PC-3 (cell line): ENCODE measurements at regions not wholly inside any gene's neighbourhood (a gene's known extent, or its start where the extent isn't known, plus 50 kb on each side); places are given as distances from the start of the nearest gene placed in this dataset.

Experiments used
- ATAC-seq: fragments of 200-7000 bp; cut with Tn5 transposase; 2 replicates; pipeline ENCODE4 v1.9.1; 2020; ENCODE audit warnings: mild to moderate bottlenecking, moderate library complexity
- BruUV-seq: library from RNA; stranded (reverse); fragments of 400-500 nt; replicated peaks from 2 replicates; lab custom pipeline; 2021; lab: Mats Ljungman, UMichigan
- CTCF ChIA-PET: fragments of 300-600 bp; sonication (Branson Sonifier 250); formaldehyde crosslinking; loops from one replicate; lab custom pipeline; 2022; ENCODE audit warnings: antibody characterized with exemption; lab: Charles Lee
- POLR2A ChIA-PET: fragments of 300-600 bp; sonication (Branson Sonifier 250); formaldehyde crosslinking; loops from one replicate; lab custom pipeline; 2022; ENCODE audit warnings: antibody characterized with exemption; ENCODE audit not compliant: unreplicated experiment; lab: Charles Lee
- DNase-seq: peaks from one replicate; pipeline ENCODE4 v3.0.0-alpha.2; 2015
- H2AFZ ChIP-seq: fragments of 300-600 bp; sonication (generic); 2 replicates; pipeline ENCODE4 v1.6.0; 2016; ENCODE audit warnings: antibody characterized with exemption, low read length
- H3F3A ChIP-seq: fragments of 300-600 bp; sonication (generic); one replicate; pipeline ENCODE4 v1.6.0; 2017; ENCODE audit warnings: antibody characterized with exemption, low read length, control low read depth, mild to moderate bottlenecking; ENCODE audit not compliant: unreplicated experiment
- H3K27ac ChIP-seq: fragments of 300-600 bp; sonication (generic); 2 replicates; pipeline ENCODE4 v1.5.1; 2016; ENCODE audit warnings: mild to moderate bottlenecking, low read length
- H3K27me3 ChIP-seq: fragments of 300-600 bp; sonication (generic); 2 replicates; pipeline ENCODE4 v1.6.1; 2016; ENCODE audit warnings: low read length, mixed read lengths
- H3K36me3 ChIP-seq: fragments of 300-600 bp; sonication (generic); 2 replicates; pipeline ENCODE4 v1.6.1; 2016; ENCODE audit warnings: low read depth, mixed run types, low read length, mixed read lengths
- H3K4me1 ChIP-seq: fragments of 300-600 bp; sonication (generic); 2 replicates; pipeline ENCODE4 v1.5.1; 2016; ENCODE audit warnings: low read length; ENCODE audit not compliant: insufficient read depth
- H3K4me2 ChIP-seq: fragments of 300-600 bp; sonication (generic); 2 replicates; pipeline ENCODE4 v1.6.0; 2016; ENCODE audit warnings: low read length
- H3K4me3 ChIP-seq: fragments of 300-600 bp; sonication (generic); 2 replicates; pipeline ENCODE4 v1.5.1; 2016; ENCODE audit warnings: mild to moderate bottlenecking, low read length, mixed read lengths
- H3K79me2 ChIP-seq: fragments of 300-600 bp; sonication (generic); 2 replicates; pipeline ENCODE4 v1.6.1; 2017; ENCODE audit warnings: low read length, mixed read lengths
- H3K9ac ChIP-seq: fragments of 300-600 bp; sonication (generic); 2 replicates; pipeline ENCODE4 v1.6.0; 2016; ENCODE audit warnings: mild to moderate bottlenecking, low read length
- H3K9me2 ChIP-seq: fragments of 300-600 bp; sonication (generic); replicated peaks from 2 replicates; pipeline ENCODE4 v1.6.1; 2016; ENCODE audit warnings: mixed run types, low read length, mixed read lengths
- H3K9me3 ChIP-seq: fragments of 300-600 bp; sonication (generic); 2 replicates; pipeline ENCODE4 v1.6.1; 2016; ENCODE audit warnings: low read length, mixed read lengths
- H4K20me1 ChIP-seq: fragments of 300-600 bp; sonication (generic); 2 replicates; pipeline ENCODE4 v1.6.1; 2016; ENCODE audit warnings: low read length, mixed read lengths
- EZH2 ChIP-seq: fragments of 300-600 bp; sonication (generic); IDR thresholded peaks from one replicate; pipeline ENCODE4 v1.6.1; 2017; ENCODE audit warnings: antibody characterized with exemption, mild to moderate bottlenecking, low read length; ENCODE audit not compliant: unreplicated experiment
- EZH2phosphoT487 ChIP-seq: fragments of 300-600 bp; sonication (generic); IDR thresholded peaks from 2 replicates; pipeline ENCODE4 v1.6.1; 2018; ENCODE audit warnings: mild to moderate bottlenecking, antibody characterized with exemption, low read length, borderline replicate concordance
- intact Hi-C: fragments of 100-400 bp; cut with micrococcal nuclease; formaldehyde crosslinking; loops from 2 replicates; pipeline ENCODE4 v1.9.0; 2023
- TF ChIP-seq, protein P1 (sequence below): fragments of 300-600 bp; sonication (generic); conservative IDR thresholded peaks from 2 replicates; pipeline ENCODE4 v1.5.1; 2017; ENCODE audit warnings: antibody characterized with exemption, low read depth, mild to moderate bottlenecking, low read length

GRCh38 chr9:81202292-81202691 lies 487.1 kb downstream of the TLE1 start:
- no peak overlapping the region for H3K9ac ChIP-seq
- no peaks in the 10 kb centered on the region for H3K79me2 ChIP-seq
- TF ChIP-seq EZH2phosphoT487 (no peak), EZH2 (no peak)
- TF ChIP-seq, protein P1, sequence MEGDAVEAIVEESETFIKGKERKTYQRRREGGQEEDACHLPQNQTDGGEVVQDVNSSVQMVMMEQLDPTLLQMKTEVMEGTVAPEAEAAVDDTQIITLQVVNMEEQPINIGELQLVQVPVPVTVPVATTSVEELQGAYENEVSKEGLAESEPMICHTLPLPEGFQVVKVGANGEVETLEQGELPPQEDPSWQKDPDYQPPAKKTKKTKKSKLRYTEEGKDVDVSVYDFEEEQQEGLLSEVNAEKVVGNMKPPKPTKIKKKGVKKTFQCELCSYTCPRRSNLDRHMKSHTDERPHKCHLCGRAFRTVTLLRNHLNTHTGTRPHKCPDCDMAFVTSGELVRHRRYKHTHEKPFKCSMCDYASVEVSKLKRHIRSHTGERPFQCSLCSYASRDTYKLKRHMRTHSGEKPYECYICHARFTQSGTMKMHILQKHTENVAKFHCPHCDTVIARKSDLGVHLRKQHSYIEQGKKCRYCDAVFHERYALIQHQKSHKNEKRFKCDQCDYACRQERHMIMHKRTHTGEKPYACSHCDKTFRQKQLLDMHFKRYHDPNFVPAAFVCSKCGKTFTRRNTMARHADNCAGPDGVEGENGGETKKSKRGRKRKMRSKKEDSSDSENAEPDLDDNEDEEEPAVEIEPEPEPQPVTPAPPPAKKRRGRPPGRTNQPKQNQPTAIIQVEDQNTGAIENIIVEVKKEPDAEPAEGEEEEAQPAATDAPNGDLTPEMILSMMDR, result no peak
- intact Hi-C loops, result no loop called here
- H2AFZ ChIP-seq, result no peak overlapping the region
- POLR2A ChIA-PET, result no interaction called here
- no peaks in the 10 kb centered on the region for H3K9me3 ChIP-seq
- no peak overlapping the region for H3K4me3 ChIP-seq
- BruUV-seq, result no TSS peak
- H3K27ac ChIP-seq, result no peak overlapping the region
- H4K20me1 ChIP-seq, result no peaks in the 10 kb centered on the region
- H3K4me1 ChIP-seq, result no peaks in the 10 kb centered on the region; the same call in 1 of the 2 replicates
- DNase-seq, result no peak
- H3K36me3 ChIP-seq, result no peaks in the 10 kb centered on the region
- H3K27me3 ChIP-seq, result no peaks in the 10 kb centered on the region
- no peaks in the 10 kb centered on the region for H3K9me2 ChIP-seq
- CTCF ChIA-PET, result no interaction called here
- no peak overlapping the region for H3K4me2 ChIP-seq
- H3F3A ChIP-seq, result no peaks in the 10 kb centered on the region
- ATAC-seq, result no peak

DNA sequence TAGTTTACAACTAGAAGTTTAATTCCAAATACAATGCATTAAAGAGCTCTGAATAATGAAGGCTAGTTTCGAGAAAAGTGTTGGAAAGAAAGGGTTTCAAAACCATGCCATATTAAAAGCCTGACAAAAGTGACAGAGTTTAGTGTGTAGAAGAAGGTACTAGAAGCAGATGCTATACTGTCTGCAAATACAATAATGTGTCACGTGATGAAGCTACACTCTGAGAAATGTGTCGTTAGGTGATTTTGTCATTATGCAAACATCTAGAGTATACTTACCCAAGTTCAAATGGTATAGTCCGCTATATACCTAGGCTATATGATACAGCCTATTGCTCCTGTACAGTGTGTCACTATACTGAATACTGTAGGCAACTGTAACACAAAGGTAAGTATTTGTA lies 494.1 kb downstream of the TLE1 start:
- Histone ChIP-seq H3K9ac (no peak overlapping the region), H3K36me3 (peaks cover 8% of the 10 kb centered on the region; the same call in 1 of the 2 replicates), H3K79me2 (no peaks in the 10 kb centered on the region), H3K9me3 (0 out of 2 replicates have a peak, but pooled peaks cover 6% of the 10 kb centered on the region), H3F3A (no peaks in the 10 kb centered on the region), H3K27me3 (no peaks in the 10 kb centered on the region), H3K4me1 (peaks cover 19% of the 10 kb centered on the region), H3K9me2 (no peaks in the 10 kb centered on the region), H2AFZ (no peak overlapping the region), H3K4me3 (no peak overlapping the region), H4K20me1 (no peaks in the 10 kb centered on the region), H3K27ac (no peak overlapping the region), H3K4me2 (no peak overlapping the region)
- DNase-seq (no peak), ATAC-seq (no peak)
- BruUV-seq, result no TSS peak
- TF ChIP-seq EZH2 (no peak), EZH2phosphoT487 (no peak)
- TF ChIP-seq, protein P1, result no peak
- ChIA-PET POLR2A (no interaction called here), CTCF (no interaction called here)
- intact Hi-C loops, result no loop called here

DNA sequence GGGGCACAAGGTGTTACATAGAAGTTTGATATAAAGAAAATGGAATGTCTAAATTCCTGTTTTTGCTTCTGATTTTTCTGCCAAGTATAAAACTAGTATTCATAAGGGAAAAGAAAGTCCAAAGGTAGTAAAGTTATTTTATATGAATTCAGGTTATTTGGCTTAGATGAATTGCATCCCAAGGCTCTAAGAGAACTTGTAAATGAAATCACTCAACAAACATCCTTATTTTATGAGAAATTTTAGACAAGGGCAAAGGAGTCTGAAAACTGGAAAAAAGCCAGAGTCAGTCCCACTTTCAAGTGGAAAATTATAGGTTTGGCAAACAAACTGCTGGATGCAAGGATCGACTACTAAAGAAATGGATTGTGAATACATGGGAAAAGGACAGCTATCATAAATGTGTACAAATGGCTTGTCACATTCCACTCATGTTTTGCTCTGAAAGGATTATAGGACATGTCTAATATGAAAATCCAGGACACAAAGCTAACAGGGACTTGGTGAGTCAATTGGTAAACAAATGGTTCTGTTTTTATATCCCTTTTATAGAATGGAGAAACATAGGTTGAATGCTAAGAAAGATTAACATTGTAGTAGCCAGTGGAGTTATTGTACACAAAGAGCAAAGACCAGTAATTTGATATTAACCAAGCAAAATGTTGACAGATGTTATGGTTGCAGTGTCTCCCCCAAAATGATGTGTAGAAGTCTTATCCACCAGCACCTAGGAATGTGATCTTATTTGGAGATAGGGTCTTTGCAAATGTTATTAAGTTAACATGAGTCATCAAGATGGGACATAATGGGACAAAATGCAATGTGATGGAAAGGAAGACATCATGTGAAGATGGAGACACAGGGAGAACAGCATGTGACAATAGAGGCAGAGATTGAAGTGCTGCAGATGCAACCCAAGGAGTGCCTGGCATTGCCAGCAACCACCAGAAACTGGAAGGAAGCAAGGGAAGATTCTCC lies 495.7 kb downstream of the TLE1 start:
- peak overlapping the region; percentile 84 for H3K27ac ChIP-seq
- POLR2A ChIA-PET, result no interaction called here

More for the DNA sequence above, 495.7 kb downstream of the TLE1 start:
- Histone ChIP-seq H3K9me3 (0 out of 2 replicates have a peak, but pooled peaks cover 6% of the 10 kb centered on the region), H3K9ac (peak overlapping the region; percentile 38), H3K36me3 (peaks cover 8% of the 10 kb centered on the region; the same call in 1 of the 2 replicates), H4K20me1 (no peaks in the 10 kb centered on the region), H3K27me3 (no peaks in the 10 kb centered on the region), H2AFZ (no peak overlapping the region), H3K9me2 (no peaks in the 10 kb centered on the region), H3K4me2 (peak overlapping the region; percentile 56), H3K4me1 (peaks cover 25% of the 10 kb centered on the region), H3F3A (no peaks in the 10 kb centered on the region), H3K79me2 (no peaks in the 10 kb centered on the region), H3K4me3 (no peak overlapping the region)
- CTCF ChIA-PET, result no interaction called here
- BruUV-seq, result no TSS peak
- TF ChIP-seq EZH2, result no peak
- no peak for TF ChIP-seq EZH2phosphoT487
- TF ChIP-seq, protein P1, result no peak
- intact Hi-C loops, result loop anchor here (1.0 to 5.0 kb wide), 8 partner anchors 44 to 494 kb away; partner anchors contain the start of gene TLE1
- ATAC-seq (peak; percentile 88), DNase-seq (peak; percentile 79)
